ENCODE measurements at regions not wholly inside any gene's neighbourhood (a gene's known extent, or its start where the extent isn't known, plus 50 kb on each side); places are given as distances from the start of the nearest gene placed in this dataset.

DNA sequence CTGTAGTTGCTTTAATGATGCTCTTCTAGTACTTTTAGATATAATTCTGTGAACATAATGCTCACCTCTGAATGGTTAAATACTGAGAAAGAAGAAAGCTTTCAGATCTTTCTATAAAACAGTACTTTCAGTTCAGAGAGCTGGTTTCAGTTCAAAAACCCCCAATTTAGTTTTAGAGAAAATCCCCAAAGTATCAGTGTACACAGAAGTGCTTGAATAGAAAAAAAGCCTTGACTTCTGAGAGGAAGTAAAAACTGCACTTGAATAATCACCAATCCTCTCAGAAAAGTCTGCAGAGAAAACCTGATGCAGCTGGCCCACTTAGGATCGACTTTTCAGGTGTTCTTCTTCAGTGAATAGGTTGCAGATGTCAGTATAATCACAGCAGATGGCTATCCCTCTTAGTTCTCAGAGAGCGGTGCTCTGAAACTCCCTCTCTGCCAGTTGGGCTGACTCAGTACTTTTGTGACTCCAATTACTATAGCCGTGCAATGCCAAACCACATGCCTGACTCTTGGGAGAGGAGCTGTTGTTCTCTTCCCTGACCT lies 616.3 kb downstream of the LRFN5 start:
- peak overlapping the region; percentile 34 for H3K4me2 ChIP-seq (replicated peaks; ENCODE audit: low read depth, low read length, poor library complexity, severe bottlenecking)
- 0% methylated on average over 2 of the region's 3 CpGs for WGBS (ENCODE audit: insufficient coverage)
- no peaks in the 10 kb centered on the region for H3K27me3 Mint-ChIP-seq
- H3K27ac Mint-ChIP-seq, result peak overlapping the region; percentile 12
- H3K4me1 ChIP-seq (ENCODE audit: control insufficient read depth in 2 of 2, insufficient read depth in 2 of 2, low read length in 2 of 2), result peaks cover 9 to 16% of the 10 kb centered on the region in 2 donors
- no peaks in the 10 kb centered on the region for H3K27me3 ChIP-seq (replicated peaks in 1 of 4; ENCODE audit: control extremely low read depth in 1 of 4, control insufficient read depth in 3 of 4, insufficient read depth in 4 of 4, low read length in 3 of 4)
- peaks cover 20% of the 10 kb centered on the region for H3K4me1 Mint-ChIP-seq
- H3K9ac ChIP-seq (ENCODE audit: low read length), result peak overlapping the region; percentile 11
- H3K36me3 ChIP-seq (replicated peaks in 1 of 2; ENCODE audit: control extremely low read depth in 1 of 2, control insufficient read depth in 1 of 2, extremely low read depth in 1 of 2, insufficient read depth in 2 of 2, low read length in 1 of 2), result no peaks in the 10 kb centered on the region
- H3K4me3 ChIP-seq (ENCODE audit: control extremely low read depth in 1 of 5, extremely low read depth in 1 of 5, insufficient read depth in 1 of 5, low read depth in 2 of 5, low read length in 4 of 5), result peak overlapping the region in 1 of 5 experiments; percentile 9
- no peaks in the 10 kb centered on the region for H4K20me1 ChIP-seq (ENCODE audit: control insufficient read depth, insufficient read depth, low read length, poor library complexity, severe bottlenecking)
- peak overlapping the region; percentile 46 for H2AFZ ChIP-seq (ENCODE audit: insufficient read depth, low read depth, low read length, poor library complexity, severe bottlenecking)
- H3K27ac ChIP-seq (ENCODE audit: low read length in 2 of 2), result peak overlapping the region; percentile 4 to 65
- ATAC-seq (ENCODE audit: low read depth) (peak; percentile 84), DNase-seq (peak; percentile 42)
- intact Hi-C loops (cut with micrococcal nuclease), result no loop called here
- TF ChIP-seq EZH2 (IDR thresholded peaks at IDR 0.05; ENCODE audit: borderline replicate concordance, insufficient read depth, low read depth, low read length, poor library complexity, severe bottlenecking), result no peak
- H3K79me2 ChIP-seq (ENCODE audit: control insufficient read depth, insufficient read depth, low read length), result no peaks in the 10 kb centered on the region
- ChIA-PET POLR2A (no interaction called here), CTCF (interaction anchor here (1.0 to 2.0 kb wide), 2 partner anchors 11 to 298 kb away, joined by 3 to 4 read pairs; no protein-coding TSS in a partner anchor)
- H3K9me3 Mint-ChIP-seq (ENCODE audit: insufficient read depth), result peaks cover 3% of the 10 kb centered on the region
- peak overlapping the region; percentile 33 for H3K4me3 Mint-ChIP-seq
- H3K9me3 ChIP-seq (ENCODE audit: control extremely low read depth in 1 of 3, control insufficient read depth in 2 of 3, insufficient read depth in 1 of 3, low read length in 2 of 3), result peaks cover 0 to 1% (median 0%) of the 10 kb centered on the region in 3 donors

DNA sequence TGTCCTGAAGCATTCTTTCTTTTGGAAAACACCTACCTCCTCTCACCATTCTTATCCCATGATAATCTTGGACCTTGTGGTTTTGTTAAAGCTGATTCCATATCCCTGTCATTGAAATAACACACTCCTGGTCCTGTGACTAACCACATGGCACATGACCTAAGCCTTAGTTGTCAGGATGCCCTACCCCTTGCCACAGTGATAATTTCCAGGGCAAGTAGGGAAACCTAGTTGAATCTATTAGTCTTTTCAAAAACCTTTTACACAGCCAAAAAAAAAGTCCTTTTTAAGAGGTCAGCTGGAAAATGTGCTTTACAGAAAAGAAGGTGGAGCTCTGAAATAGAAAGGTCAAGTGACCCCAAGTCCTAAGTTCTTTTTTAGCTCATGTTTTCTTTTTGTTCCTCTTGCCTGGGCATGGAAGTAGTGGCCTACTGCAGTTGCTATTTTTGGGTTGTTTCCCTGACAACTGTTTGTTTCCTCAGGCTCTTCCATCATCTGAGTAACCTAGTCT lies 608.4 kb downstream of the LRFN5 start:
- Mint-ChIP-seq H3K9me3 (ENCODE audit: insufficient read depth) (no peaks in the 10 kb centered on the region), H3K4me1 (no peaks in the 10 kb centered on the region), H3K27me3 (no peaks in the 10 kb centered on the region), H3K4me3 (no peak overlapping the region), H3K27ac (no peak overlapping the region)
- no peaks in the 10 kb centered on the region for H3K27me3 ChIP-seq (replicated peaks in 1 of 4; ENCODE audit: control extremely low read depth in 1 of 4, control insufficient read depth in 3 of 4, insufficient read depth in 4 of 4, low read length in 3 of 4)
- no peaks in the 10 kb centered on the region for H3K4me1 ChIP-seq (ENCODE audit: control insufficient read depth in 2 of 2, insufficient read depth in 2 of 2, low read length in 2 of 2)
- H2AFZ ChIP-seq (ENCODE audit: insufficient read depth, low read depth, low read length, poor library complexity, severe bottlenecking), result no peak overlapping the region
- no peak for TF ChIP-seq EZH2 (IDR thresholded peaks at IDR 0.05; ENCODE audit: borderline replicate concordance, insufficient read depth, low read depth, low read length, poor library complexity, severe bottlenecking)
- TF ChIP-seq, protein P1, sequence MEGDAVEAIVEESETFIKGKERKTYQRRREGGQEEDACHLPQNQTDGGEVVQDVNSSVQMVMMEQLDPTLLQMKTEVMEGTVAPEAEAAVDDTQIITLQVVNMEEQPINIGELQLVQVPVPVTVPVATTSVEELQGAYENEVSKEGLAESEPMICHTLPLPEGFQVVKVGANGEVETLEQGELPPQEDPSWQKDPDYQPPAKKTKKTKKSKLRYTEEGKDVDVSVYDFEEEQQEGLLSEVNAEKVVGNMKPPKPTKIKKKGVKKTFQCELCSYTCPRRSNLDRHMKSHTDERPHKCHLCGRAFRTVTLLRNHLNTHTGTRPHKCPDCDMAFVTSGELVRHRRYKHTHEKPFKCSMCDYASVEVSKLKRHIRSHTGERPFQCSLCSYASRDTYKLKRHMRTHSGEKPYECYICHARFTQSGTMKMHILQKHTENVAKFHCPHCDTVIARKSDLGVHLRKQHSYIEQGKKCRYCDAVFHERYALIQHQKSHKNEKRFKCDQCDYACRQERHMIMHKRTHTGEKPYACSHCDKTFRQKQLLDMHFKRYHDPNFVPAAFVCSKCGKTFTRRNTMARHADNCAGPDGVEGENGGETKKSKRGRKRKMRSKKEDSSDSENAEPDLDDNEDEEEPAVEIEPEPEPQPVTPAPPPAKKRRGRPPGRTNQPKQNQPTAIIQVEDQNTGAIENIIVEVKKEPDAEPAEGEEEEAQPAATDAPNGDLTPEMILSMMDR (IDR thresholded peaks at IDR 0.05), result no peak
- POLR2A ChIA-PET, result no interaction called here
- H3K9ac ChIP-seq (ENCODE audit: low read length), result no peak overlapping the region
- H3K27ac ChIP-seq (ENCODE audit: low read length in 2 of 2), result no peak overlapping the region
- CTCF ChIA-PET, result interaction anchor here (0.9 to 1.0 kb wide), 2 partner anchors 10 to 88 kb away, joined by 3 to 4 read pairs; no protein-coding TSS in a partner anchor
- H4K20me1 ChIP-seq (ENCODE audit: control insufficient read depth, insufficient read depth, low read length, poor library complexity, severe bottlenecking), result no peaks in the 10 kb centered on the region
- no peaks in the 10 kb centered on the region for H3K36me3 ChIP-seq (replicated peaks in 1 of 2; ENCODE audit: control extremely low read depth in 1 of 2, control insufficient read depth in 1 of 2, extremely low read depth in 1 of 2, insufficient read depth in 2 of 2, low read length in 1 of 2)
- no peaks in the 10 kb centered on the region for H3K9me3 ChIP-seq (ENCODE audit: control extremely low read depth in 1 of 3, control insufficient read depth in 2 of 3, insufficient read depth in 1 of 3, low read length in 2 of 3)
- no peak for DNase-seq
- no peak overlapping the region for H3K4me2 ChIP-seq (replicated peaks; ENCODE audit: low read depth, low read length, poor library complexity, severe bottlenecking)
- H3K4me3 ChIP-seq (ENCODE audit: control extremely low read depth in 1 of 5, extremely low read depth in 1 of 5, insufficient read depth in 1 of 5, low read depth in 2 of 5, low read length in 4 of 5), result no peak overlapping the region
- no peak for ATAC-seq (ENCODE audit: low read depth)
- no peaks in the 10 kb centered on the region for H3K79me2 ChIP-seq (ENCODE audit: control insufficient read depth, insufficient read depth, low read length)
- intact Hi-C loops (cut with micrococcal nuclease), result no loop called here

All from B cell (primary cell).